Nephron (organoid): ENCODE measurements at regions not wholly inside any gene's neighbourhood (a gene's known extent, or its start where the extent isn't known, plus 50 kb on each side); places are given as distances from the start of the nearest gene placed in this dataset.

Source experiments
- H3K27ac Mint-ChIP-seq, 3 experiments: 2 replicates each; pipeline ENCODE4 v1.8.0; 2020; ENCODE audit warnings: mixed read lengths in 3 of 3, mild to moderate bottlenecking in 2 of 3, moderate library complexity in 1 of 3
- H3K27me3 Mint-ChIP-seq: 2 replicates; pipeline ENCODE4 v1.8.0; 2021; ENCODE audit warnings: low read depth, mild to moderate bottlenecking, moderate library complexity, mixed read lengths
- H3K36me3 Mint-ChIP-seq: 2 replicates; pipeline ENCODE4 v1.8.0; 2020; ENCODE audit warnings: low read depth, mixed read lengths
- H3K4me1 Mint-ChIP-seq: 2 replicates; pipeline ENCODE4 v1.8.0; 2020; ENCODE audit warnings: mixed read lengths
- H3K4me3 Mint-ChIP-seq, 3 experiments: 2 replicates each; pipeline ENCODE4 v1.8.0; 2020; ENCODE audit warnings: mild to moderate bottlenecking in 3 of 3, mixed read lengths in 3 of 3, moderate library complexity in 2 of 3
- H3K9me3 Mint-ChIP-seq: 2 replicates; pipeline ENCODE4 v1.8.0; 2020; ENCODE audit warnings: mixed read lengths
- CTCF ChIP-seq, 3 experiments: fragments of 200-600 bp; sonication (generic); IDR thresholded peaks; one replicate each; pipeline ENCODE4 v1.5.0; 2021; ENCODE audit warnings: antibody characterized with exemption in 3 of 3; ENCODE audit not compliant: unreplicated experiment in 3 of 3

DNA sequence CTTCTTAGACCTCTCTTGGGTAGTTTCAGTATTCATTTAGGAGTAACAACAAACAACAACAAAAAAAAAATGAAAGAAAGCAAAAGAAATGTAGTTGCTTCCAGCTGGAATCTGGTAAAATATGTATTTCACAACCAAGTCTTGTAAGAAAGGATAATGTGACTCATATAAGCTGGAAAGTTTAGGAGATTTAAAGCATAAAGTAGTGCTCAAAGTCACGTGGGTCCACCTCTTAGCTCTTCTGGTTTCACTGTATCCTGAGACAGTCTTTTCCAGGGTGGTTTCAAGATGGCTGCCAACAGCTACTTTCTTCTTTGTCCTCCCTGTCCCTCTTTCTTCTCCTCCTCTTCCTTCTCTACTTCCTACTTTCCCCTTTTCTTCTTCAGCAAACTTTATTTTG lies 69.5 kb upstream of the CDK13 start:
- H3K4me3 Mint-ChIP-seq = no peak overlapping the region
- H3K36me3 Mint-ChIP-seq = no peaks in the 10 kb centered on the region
- no peak for TF ChIP-seq CTCF (IDR thresholded peaks at IDR 0.05; ENCODE audit: unreplicated experiment in 3 of 3)
- H3K27ac Mint-ChIP-seq = no peak overlapping the region
- no peaks in the 10 kb centered on the region for H3K4me1 Mint-ChIP-seq
- peaks cover 5% of the 10 kb centered on the region for H3K9me3 Mint-ChIP-seq
- H3K27me3 Mint-ChIP-seq = no peaks in the 10 kb centered on the region

DNA sequence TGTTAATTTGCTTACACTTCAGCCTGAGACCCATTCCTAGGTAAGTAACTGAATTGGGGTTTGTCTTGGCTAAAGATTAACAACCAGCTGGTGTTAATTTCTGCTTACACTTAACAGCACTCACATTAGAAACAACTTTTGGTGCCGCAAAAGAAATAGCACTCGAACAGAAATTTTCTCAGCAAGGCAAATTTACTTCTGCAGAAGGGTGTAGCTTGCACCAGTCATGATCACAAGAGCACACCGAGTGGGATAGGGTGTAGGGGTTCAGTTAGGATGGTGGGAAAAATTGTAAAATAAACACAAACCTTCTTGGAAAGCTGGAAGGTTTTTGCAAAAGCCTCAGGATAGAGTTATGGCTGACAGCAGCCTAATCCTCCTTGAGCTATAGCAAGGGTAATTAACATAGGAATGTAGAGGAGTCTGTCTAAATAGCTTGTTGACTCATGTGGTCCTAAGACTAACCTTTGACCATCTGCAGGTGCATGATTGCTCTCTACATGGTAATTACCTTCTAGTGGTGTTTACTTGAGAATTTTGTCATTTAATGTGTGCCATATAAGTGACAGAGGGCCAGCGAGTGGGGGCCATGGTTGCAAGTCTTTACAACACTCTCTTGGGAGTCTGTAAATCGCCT lies 67.8 kb upstream of the CDK13 start:
- Mint-ChIP-seq H3K27me3 (no peaks in the 10 kb centered on the region), H3K36me3 (no peaks in the 10 kb centered on the region), H3K4me1 (no peaks in the 10 kb centered on the region)

DNA sequence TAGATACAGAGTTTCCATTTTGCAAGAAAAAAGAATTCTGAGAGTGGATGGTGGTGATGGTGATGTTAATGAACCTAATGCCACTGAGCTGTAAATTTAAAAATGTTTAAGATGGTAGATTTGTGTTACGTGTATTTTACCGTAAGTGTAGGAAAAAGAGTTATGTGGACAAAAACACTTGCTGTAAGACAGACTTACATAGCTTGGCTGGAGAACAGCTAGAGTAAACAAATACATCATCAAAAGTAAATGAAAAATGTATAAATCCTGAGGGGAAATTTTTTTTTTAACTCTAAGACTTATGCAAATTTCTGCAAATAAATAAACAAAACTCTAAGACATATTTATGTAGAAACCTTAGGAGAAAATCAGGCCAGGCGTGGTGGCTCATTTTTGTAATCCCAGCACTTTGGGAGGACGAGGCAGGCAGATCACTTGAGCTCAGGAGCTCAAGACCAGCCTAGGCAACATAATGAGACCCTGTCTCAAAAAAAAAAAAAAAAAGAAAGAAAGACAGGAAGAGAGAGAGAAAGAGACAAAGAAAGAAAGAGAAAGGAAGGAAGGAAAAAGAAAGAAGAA lies 66.2 kb upstream of the CDK13 start:
- Mint-ChIP-seq H3K27ac (no peak overlapping the region), H3K4me1 (no peaks in the 10 kb centered on the region), H3K9me3 (peaks cover 5% of the 10 kb centered on the region), H3K4me3 (no peak overlapping the region), H3K36me3 (no peaks in the 10 kb centered on the region), H3K27me3 (no peaks in the 10 kb centered on the region)
- TF ChIP-seq CTCF (IDR thresholded peaks at IDR 0.05; ENCODE audit: unreplicated experiment in 3 of 3) = no peak

More for the DNA sequence above, 67.8 kb upstream of the CDK13 start:
- Mint-ChIP-seq H3K9me3 (peaks cover 5% of the 10 kb centered on the region), H3K4me3 (no peak overlapping the region), H3K27ac (peak overlapping the region in 1 of 3 experiments; percentile 76)
- no peak for TF ChIP-seq CTCF (IDR thresholded peaks at IDR 0.05; ENCODE audit: unreplicated experiment in 3 of 3)

- Mint-ChIP-seq H3K9me3 (no peaks in the 10 kb centered on the region), H3K36me3 (no peaks in the 10 kb centered on the region), H3K27me3 (no peaks in the 10 kb centered on the region), H3K4me1 (no peaks in the 10 kb centered on the region), H3K4me3 (no peak overlapping the region), H3K27ac (no peak overlapping the region)
- no peak for TF ChIP-seq CTCF (IDR thresholded peaks at IDR 0.05; ENCODE audit: unreplicated experiment in 3 of 3)
Measured at GRCh38 chr7:39888171-39888853, 61.7 kb upstream of the CDK13 start.

DNA sequence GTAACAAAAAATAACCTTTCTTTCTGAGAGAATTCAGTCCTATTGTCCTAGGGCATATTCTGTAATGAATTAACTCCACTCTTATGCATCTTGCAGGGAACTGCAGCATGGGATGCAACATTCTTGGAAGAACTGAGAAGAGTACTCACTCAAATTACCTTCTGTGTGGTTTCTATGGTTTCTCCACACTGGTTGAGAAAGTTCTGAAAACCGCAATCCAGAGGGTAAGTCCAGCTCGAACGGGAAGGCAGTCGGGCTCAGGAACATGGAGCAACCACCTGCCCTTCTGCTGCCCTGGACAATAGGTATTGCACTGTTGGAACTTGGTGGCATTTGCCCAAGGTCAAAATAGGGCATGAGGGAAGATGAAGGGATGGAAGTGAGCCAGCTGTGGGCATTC lies 59.6 kb upstream of the CDK13 start:
- TF ChIP-seq CTCF (IDR thresholded peaks at IDR 0.05; ENCODE audit: unreplicated experiment in 3 of 3) = no peak
- H3K4me1 Mint-ChIP-seq = no peaks in the 10 kb centered on the region
- no peaks in the 10 kb centered on the region for H3K9me3 Mint-ChIP-seq
- H3K4me3 Mint-ChIP-seq = no peak overlapping the region
- H3K27ac Mint-ChIP-seq = no peak overlapping the region
- H3K36me3 Mint-ChIP-seq = no peaks in the 10 kb centered on the region
- peaks cover 5% of the 10 kb centered on the region for H3K27me3 Mint-ChIP-seq
